Lung (tissue), 11 donors: ENCODE measurements at regions not wholly inside any gene's neighbourhood (a gene's known extent, or its start where the extent isn't known, plus 50 kb on each side); places are given as distances from the start of the nearest gene placed in this dataset.

Experiments used
- ATAC-seq: fragments of 200-7000 bp; cut with Tn5 transposase; one replicate; pipeline ENCODE4 v1.9.1; 2020; ENCODE audit warnings: moderate number of reproducible peaks; ENCODE audit not compliant: insufficient read depth, low FRiP score
- DNase-seq, 3 donors: peaks; one replicate each; pipeline ENCODE4 v3.0.0-alpha.2; 2013 to 2017
- H3K27ac ChIP-seq, 2 donors: one replicate each; pipeline ENCODE4 v1.5.1; 2013; ENCODE audit warnings: mild to moderate bottlenecking in 2 of 2, moderate library complexity in 2 of 2, control low read depth in 1 of 2, inconsistent platforms in 1 of 2, low read depth in 1 of 2, low read length in 1 of 2
- H3K27me3 ChIP-seq, 3 donors: one replicate each; pipeline ENCODE4 v1.5.1; 2013; ENCODE audit warnings: low read length in 2 of 3; ENCODE audit not compliant: control insufficient read depth in 3 of 3, insufficient read depth in 3 of 3
- H3K36me3 ChIP-seq, 4 donors: one replicate each; pipeline ENCODE4 v1.5.1; 2013; ENCODE audit warnings: low read length in 4 of 4, mild to moderate bottlenecking in 1 of 4, moderate library complexity in 1 of 4; ENCODE audit not compliant: control insufficient read depth in 4 of 4, insufficient read depth in 4 of 4
- H3K4me1 ChIP-seq, 5 donors: one replicate each; pipeline ENCODE4 v1.5.1; 2013; ENCODE audit warnings: low read length in 5 of 5, mild to moderate bottlenecking in 2 of 5, moderate library complexity in 1 of 5; ENCODE audit not compliant: control insufficient read depth in 5 of 5, insufficient read depth in 5 of 5
- H3K4me3 ChIP-seq: one replicate; pipeline ENCODE4 v1.5.1; 2013; ENCODE audit warnings: mild to moderate bottlenecking, control low read depth, moderate library complexity
- H3K9ac ChIP-seq, 2 donors: one replicate each; pipeline ENCODE4 v1.5.1; 2013; ENCODE audit warnings: low read length in 2 of 2, control low read depth in 1 of 2; ENCODE audit not compliant: insufficient read depth in 1 of 2
- H3K9me3 ChIP-seq, 4 donors: one replicate each; pipeline ENCODE4 v1.5.1; 2013; ENCODE audit warnings: low read length in 3 of 4, mild to moderate bottlenecking in 1 of 4, moderate library complexity in 1 of 4; ENCODE audit not compliant: control insufficient read depth in 4 of 4, insufficient read depth in 3 of 4
- CTCF ChIP-seq: IDR thresholded peaks from 2 replicates; pipeline ENCODE4 v1.5.1; 2012; ENCODE audit warnings: mild to moderate bottlenecking; ENCODE audit errors: control extremely low read depth, extremely low read depth
- WGBS, 2 donors: extraction: QIAGEN DNeasy Blood & Tissue Kit; methylation state at CpG; one replicate each; pipeline ENCODE4 v1.1.7; 2013; 5-methylcytosine and 5-hydroxymethylcytosine counted together
- donor health status: control.
- donor health status: control.
- donor health status: Bipolar disorder and iron deficiency.
- donor health status: healthy.
- donor health status: DM: yes; HTN: yes; CAD: no.

GRCh38 chr2:8594731-8595427 lies 87.0 kb upstream of the ID2 start:
- no peak for TF ChIP-seq CTCF
- Histone ChIP-seq H3K9me3 (peaks cover 0 to 2% (median 0%) of the 10 kb centered on the region in 4 donors), H3K27ac (no peak overlapping the region), H3K9ac (no peak overlapping the region), H3K36me3 (no peaks in the 10 kb centered on the region), H3K4me1 (peaks cover 0 to 12% (median 0%) of the 10 kb centered on the region in 5 donors), H3K4me3 (no peak overlapping the region), H3K27me3 (no peaks in the 10 kb centered on the region)
- WGBS, 2 donors: 80 to 91% methylated on average over 18 of the region's 18 CpGs
- ATAC-seq: no peak
- no peak for DNase-seq

- Histone ChIP-seq H3K27me3 (no peaks in the 10 kb centered on the region), H3K27ac (no peak overlapping the region), H3K9me3 (peaks cover 0 to 2% (median 0%) of the 10 kb centered on the region in 4 donors), H3K4me1 (peaks cover 0 to 12% (median 0%) of the 10 kb centered on the region in 5 donors), H3K36me3 (no peaks in the 10 kb centered on the region), H3K4me3 (no peak overlapping the region), H3K9ac (no peak overlapping the region)
- whole genome bisulfite sequencing, 2 donors: 90 to 94% methylated on average over 12 of the region's 12 CpGs
- ATAC-seq (no peak), DNase-seq (no peak)
- TF ChIP-seq CTCF: no peak
These were observed 86.4 kb upstream of the ID2 start for GRCh38 chr2:8595428-8595805.

GRCh38 chr2:8595811-8596600 lies 85.8 kb upstream of the ID2 start:
- no peak overlapping the region for H3K4me3 ChIP-seq
- WGBS, 2 donors: 82 to 88% methylated on average over 27 of the region's 27 CpGs
- no peak overlapping the region for H3K27ac ChIP-seq
- H3K9ac ChIP-seq: no peak overlapping the region
- no peak for TF ChIP-seq CTCF
- ATAC-seq (no peak), DNase-seq (no peak)
- H3K36me3 ChIP-seq: no peaks in the 10 kb centered on the region
- peaks cover 0 to 12% (median 0%) of the 10 kb centered on the region in 5 donors for H3K4me1 ChIP-seq
- no peaks in the 10 kb centered on the region for H3K27me3 ChIP-seq
- H3K9me3 ChIP-seq: peaks cover 0 to 2% (median 0%) of the 10 kb centered on the region in 4 donors
